ENCODE measurements at regions not wholly inside any gene's neighbourhood (a gene's known extent, or its start where the extent isn't known, plus 50 kb on each side); places are given as distances from the start of the nearest gene placed in this dataset.

DNA sequence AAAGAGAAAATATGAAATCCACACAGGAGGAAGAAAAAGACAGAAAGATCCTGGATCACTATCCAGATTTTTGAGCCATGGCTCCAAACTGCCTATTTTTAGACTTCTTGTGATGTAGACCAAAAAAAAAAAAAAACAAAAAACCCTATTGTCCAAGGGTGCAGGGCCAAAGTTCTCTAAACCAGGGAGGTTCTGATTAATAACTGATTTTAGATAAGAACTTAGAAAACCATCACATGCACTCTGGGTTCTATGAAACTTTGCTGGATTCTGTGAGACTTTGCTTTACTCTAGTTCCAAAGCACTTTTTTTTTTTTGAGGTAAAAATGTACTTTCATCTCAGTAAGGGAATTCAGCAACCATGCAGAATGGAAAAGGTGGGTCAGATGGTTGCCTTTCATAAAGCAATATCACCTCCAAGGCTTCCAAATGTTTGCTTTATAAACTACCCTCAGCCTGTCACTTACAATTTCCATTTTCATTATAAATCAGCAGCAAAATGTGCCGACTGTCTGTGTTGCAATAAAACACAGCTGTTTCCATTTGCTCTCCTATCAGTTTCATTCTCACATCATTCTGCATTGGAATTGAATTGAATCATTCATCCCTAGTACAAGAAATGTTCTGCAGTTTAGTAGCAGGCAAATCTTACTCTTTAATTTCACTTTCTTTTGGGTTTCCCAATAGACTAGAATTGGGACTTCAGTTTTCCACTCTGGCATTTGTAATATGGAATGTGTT, 1584.3 kb upstream of the RAG2 start:
- intact Hi-C loops (cut with micrococcal nuclease; ENCODE audit: unreplicated experiment) = no loop called here
- CTCF ChIA-PET = interaction anchor here (0.6 kb wide), 1 partner anchor 998 kb away, joined by 3 read pairs; no protein-coding TSS in a partner anchor
- Histone ChIP-seq H3K27me3 (ENCODE audit: control insufficient read depth, insufficient read depth, low read length) (no peaks in the 10 kb centered on the region), H3K9me3 (ENCODE audit: control insufficient read depth, insufficient read depth, low read depth, low read length) (no peaks in the 10 kb centered on the region), H3K27ac (ENCODE audit: low read length) (no peak overlapping the region), H3K4me1 (ENCODE audit: control insufficient read depth, insufficient read depth, low read length) (no peaks in the 10 kb centered on the region), H3K36me3 (ENCODE audit: control insufficient read depth, insufficient read depth, low read length) (no peaks in the 10 kb centered on the region), H3K4me3 (ENCODE audit: low read depth in 2 of 2, low read length in 2 of 2) (no peak overlapping the region)
- DNase-seq (ENCODE audit: low read depth, low spot score) (no peak), ATAC-seq (no peak)
- TF ChIP-seq SIN3A (IDR thresholded peaks at IDR 0.05; ENCODE audit: borderline replicate concordance, insufficient read depth, low read depth, low read length) = no peak
- no peak for TF ChIP-seq POLR2AphosphoS5 (IDR thresholded peaks at IDR 0.05; ENCODE audit: low read depth, low read length)
- TF ChIP-seq TCF7L2 (IDR thresholded peaks at IDR 0.05; ENCODE audit: low read depth, low read length) = no peak
- TF ChIP-seq, protein P1, sequence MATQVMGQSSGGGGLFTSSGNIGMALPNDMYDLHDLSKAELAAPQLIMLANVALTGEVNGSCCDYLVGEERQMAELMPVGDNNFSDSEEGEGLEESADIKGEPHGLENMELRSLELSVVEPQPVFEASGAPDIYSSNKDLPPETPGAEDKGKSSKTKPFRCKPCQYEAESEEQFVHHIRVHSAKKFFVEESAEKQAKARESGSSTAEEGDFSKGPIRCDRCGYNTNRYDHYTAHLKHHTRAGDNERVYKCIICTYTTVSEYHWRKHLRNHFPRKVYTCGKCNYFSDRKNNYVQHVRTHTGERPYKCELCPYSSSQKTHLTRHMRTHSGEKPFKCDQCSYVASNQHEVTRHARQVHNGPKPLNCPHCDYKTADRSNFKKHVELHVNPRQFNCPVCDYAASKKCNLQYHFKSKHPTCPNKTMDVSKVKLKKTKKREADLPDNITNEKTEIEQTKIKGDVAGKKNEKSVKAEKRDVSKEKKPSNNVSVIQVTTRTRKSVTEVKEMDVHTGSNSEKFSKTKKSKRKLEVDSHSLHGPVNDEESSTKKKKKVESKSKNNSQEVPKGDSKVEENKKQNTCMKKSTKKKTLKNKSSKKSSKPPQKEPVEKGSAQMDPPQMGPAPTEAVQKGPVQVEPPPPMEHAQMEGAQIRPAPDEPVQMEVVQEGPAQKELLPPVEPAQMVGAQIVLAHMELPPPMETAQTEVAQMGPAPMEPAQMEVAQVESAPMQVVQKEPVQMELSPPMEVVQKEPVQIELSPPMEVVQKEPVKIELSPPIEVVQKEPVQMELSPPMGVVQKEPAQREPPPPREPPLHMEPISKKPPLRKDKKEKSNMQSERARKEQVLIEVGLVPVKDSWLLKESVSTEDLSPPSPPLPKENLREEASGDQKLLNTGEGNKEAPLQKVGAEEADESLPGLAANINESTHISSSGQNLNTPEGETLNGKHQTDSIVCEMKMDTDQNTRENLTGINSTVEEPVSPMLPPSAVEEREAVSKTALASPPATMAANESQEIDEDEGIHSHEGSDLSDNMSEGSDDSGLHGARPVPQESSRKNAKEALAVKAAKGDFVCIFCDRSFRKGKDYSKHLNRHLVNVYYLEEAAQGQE (IDR thresholded peaks at IDR 0.05; ENCODE audit: insufficient read depth in 1 of 2, low read depth in 2 of 2, low read length in 1 of 2) = no peak
- TF ChIP-seq, protein P2, sequence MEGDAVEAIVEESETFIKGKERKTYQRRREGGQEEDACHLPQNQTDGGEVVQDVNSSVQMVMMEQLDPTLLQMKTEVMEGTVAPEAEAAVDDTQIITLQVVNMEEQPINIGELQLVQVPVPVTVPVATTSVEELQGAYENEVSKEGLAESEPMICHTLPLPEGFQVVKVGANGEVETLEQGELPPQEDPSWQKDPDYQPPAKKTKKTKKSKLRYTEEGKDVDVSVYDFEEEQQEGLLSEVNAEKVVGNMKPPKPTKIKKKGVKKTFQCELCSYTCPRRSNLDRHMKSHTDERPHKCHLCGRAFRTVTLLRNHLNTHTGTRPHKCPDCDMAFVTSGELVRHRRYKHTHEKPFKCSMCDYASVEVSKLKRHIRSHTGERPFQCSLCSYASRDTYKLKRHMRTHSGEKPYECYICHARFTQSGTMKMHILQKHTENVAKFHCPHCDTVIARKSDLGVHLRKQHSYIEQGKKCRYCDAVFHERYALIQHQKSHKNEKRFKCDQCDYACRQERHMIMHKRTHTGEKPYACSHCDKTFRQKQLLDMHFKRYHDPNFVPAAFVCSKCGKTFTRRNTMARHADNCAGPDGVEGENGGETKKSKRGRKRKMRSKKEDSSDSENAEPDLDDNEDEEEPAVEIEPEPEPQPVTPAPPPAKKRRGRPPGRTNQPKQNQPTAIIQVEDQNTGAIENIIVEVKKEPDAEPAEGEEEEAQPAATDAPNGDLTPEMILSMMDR (IDR thresholded peaks at IDR 0.05) = no peak
- in situ Hi-C loops (cut with HindIII; ENCODE audit: low pct_unique_long_range_greater_than_20kb, low sequenced_read_pairs) = no loop called here
- no TSS peak for BruUV-seq (replicated peaks)
- POLR2A ChIA-PET = no interaction called here

DNA sequence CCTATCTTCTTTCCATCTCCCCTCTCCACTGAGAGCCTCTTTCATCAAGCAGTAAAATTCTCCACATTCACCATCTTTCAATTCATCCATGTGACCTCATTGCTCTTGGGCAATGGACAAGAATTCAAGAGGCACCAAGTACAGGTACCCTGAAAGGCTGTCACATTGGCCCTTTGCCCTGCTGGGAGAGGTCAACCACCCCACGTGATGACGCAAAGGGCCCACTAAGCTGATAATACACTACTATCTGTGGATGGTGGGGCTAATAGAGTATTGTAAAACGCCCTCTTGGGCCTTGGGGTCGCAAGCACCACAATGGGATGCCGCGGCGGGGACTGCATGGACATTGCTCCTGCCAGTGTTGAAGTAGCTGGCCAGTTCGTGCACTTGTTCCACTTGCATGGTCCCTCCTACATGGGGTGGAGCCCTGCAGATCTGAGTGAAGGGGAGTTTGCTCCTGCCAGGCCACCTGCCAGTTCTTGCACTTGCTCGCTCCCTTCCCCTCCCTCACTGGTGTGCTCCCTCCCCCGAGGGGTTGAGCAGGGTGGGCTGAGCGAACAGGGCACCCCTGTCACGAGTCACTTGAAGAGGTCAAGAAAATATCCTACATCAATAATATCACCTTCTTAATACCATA, 1578.8 kb upstream of the RAG2 start:
- BruUV-seq (replicated peaks) = no TSS peak
- ATAC-seq (no peak), DNase-seq (ENCODE audit: low read depth, low spot score) (no peak)
- Histone ChIP-seq H3K9me3 (ENCODE audit: control insufficient read depth, insufficient read depth, low read depth, low read length) (no peaks in the 10 kb centered on the region), H3K36me3 (ENCODE audit: control insufficient read depth, insufficient read depth, low read length) (no peaks in the 10 kb centered on the region), H3K4me1 (ENCODE audit: control insufficient read depth, insufficient read depth, low read length) (no peaks in the 10 kb centered on the region), H3K27ac (ENCODE audit: low read length) (no peak overlapping the region), H3K4me3 (ENCODE audit: low read depth in 2 of 2, low read length in 2 of 2) (no peak overlapping the region), H3K27me3 (ENCODE audit: control insufficient read depth, insufficient read depth, low read length) (no peaks in the 10 kb centered on the region)
- intact Hi-C loops (cut with micrococcal nuclease; ENCODE audit: unreplicated experiment) (no loop called here), in situ Hi-C loops (cut with HindIII; ENCODE audit: low pct_unique_long_range_greater_than_20kb, low sequenced_read_pairs) (no loop called here)
- TF ChIP-seq, protein P2 (IDR thresholded peaks at IDR 0.05) = no peak
- TF ChIP-seq TCF7L2 (IDR thresholded peaks at IDR 0.05; ENCODE audit: low read depth, low read length) (no peak), SIN3A (IDR thresholded peaks at IDR 0.05; ENCODE audit: borderline replicate concordance, insufficient read depth, low read depth, low read length) (no peak), POLR2AphosphoS5 (IDR thresholded peaks at IDR 0.05; ENCODE audit: low read depth, low read length) (no peak)
- TF ChIP-seq, protein P1 (IDR thresholded peaks at IDR 0.05; ENCODE audit: insufficient read depth in 1 of 2, low read depth in 2 of 2, low read length in 1 of 2) = no peak
- POLR2A ChIA-PET = no interaction called here
- CTCF ChIA-PET = no interaction called here

Data from Panc1 (cell line).